WTC11 (cell line): ENCODE measurements at regions not wholly inside any gene's neighbourhood (a gene's known extent, or its start where the extent isn't known, plus 50 kb on each side); places are given as distances from the start of the nearest gene placed in this dataset.

Experiments used
- CTCF ChIP-seq: fragments of 200-600 bp; IDR thresholded peaks from 2 replicates; pipeline ENCODE4 v1.8.0; 2022; ENCODE audit warnings: antibody characterized with exemption
- ELF4 ChIP-seq: sonication (generic); formaldehyde crosslinking; IDR thresholded peaks from 2 replicates; pipeline ENCODE4 v1.8.1; 2022; ENCODE audit warnings: low read depth, mild to moderate bottlenecking, moderate library complexity, missing genetic modification reagents
- ESRRA ChIP-seq: sonication (generic); formaldehyde crosslinking; IDR thresholded peaks from 2 replicates; pipeline ENCODE4 v1.8.1; 2022; ENCODE audit warnings: mild to moderate bottlenecking, missing genetic modification reagents, borderline replicate concordance
- NR2C2 ChIP-seq: sonication (generic); formaldehyde crosslinking; IDR thresholded peaks from 2 replicates; pipeline ENCODE4 v1.8.0; 2022; ENCODE audit warnings: mild to moderate bottlenecking, missing genetic modification reagents
- USF1 ChIP-seq: sonication (generic); formaldehyde crosslinking; IDR thresholded peaks from 2 replicates; pipeline ENCODE4 v1.8.0; 2022; ENCODE audit warnings: mild to moderate bottlenecking, missing genetic modification reagents

- TF ChIP-seq ELF4 (CRISPR knock-in tag) (no peak), CTCF (no peak), ESRRA (CRISPR knock-in tag) (no peak), USF1 (CRISPR knock-in tag) (no peak), NR2C2 (CRISPR knock-in tag) (no peak)
These were observed 97.5 kb downstream of the SEC16B start for GRCh38 chr1:177872308-177872900.
